ENCODE measurements at regions not wholly inside any gene's neighbourhood (a gene's known extent, or its start where the extent isn't known, plus 50 kb on each side); places are given as distances from the start of the nearest gene placed in this dataset.

- no peak for TF ChIP-seq CTCF (IDR thresholded peaks at IDR 0.05)
- TF ChIP-seq POLR2A (IDR thresholded peaks at IDR 0.05) = no peak
Measured at GRCh38 chr14:89495718-89496117, 78.7 kb upstream of the FOXN3 start.
